ENCODE measurements at regions not wholly inside any gene's neighbourhood (a gene's known extent, or its start where the extent isn't known, plus 50 kb on each side); places are given as distances from the start of the nearest gene placed in this dataset.
A peak's percentile ranks its signal among the peaks of the same experiment; 100 is the strongest.

GRCh38 chr6:151185148-151185547 lies 54.6 kb upstream of the AKAP12 start:
- Histone ChIP-seq H3K4me1 (ENCODE audit: control insufficient read depth, insufficient read depth, low read length) (no peaks in the 10 kb centered on the region), H3K9ac (ENCODE audit: extremely low read depth, low read length, poor library complexity, severe bottlenecking) (no peak overlapping the region), H3K9me3 (ENCODE audit: control insufficient read depth, low read length) (peaks cover 9% of the 10 kb centered on the region), H3K4me3 (ENCODE audit: low read length) (no peak overlapping the region), H3K27ac (ENCODE audit: low read depth, low read length) (no peak overlapping the region), H3K36me3 (ENCODE audit: control insufficient read depth, insufficient read depth, low read length) (no peaks in the 10 kb centered on the region), H3K27me3 (ENCODE audit: control insufficient read depth, insufficient read depth, low read length, poor library complexity, severe bottlenecking) (no peaks in the 10 kb centered on the region)
- no peaks in the 10 kb centered on the region for H3K4me1 Mint-ChIP-seq
- H3K36me3 Mint-ChIP-seq (ENCODE audit: low read depth), result no peaks in the 10 kb centered on the region
- H3K27ac Mint-ChIP-seq, result no peak overlapping the region
- H3K27me3 Mint-ChIP-seq (ENCODE audit: insufficient read depth), result no peaks in the 10 kb centered on the region
- no peak for TF ChIP-seq CTCF (conservative IDR thresholded peaks at IDR 0.05)
- no peak overlapping the region for H3K4me3 Mint-ChIP-seq
- WGBS, 2 experiments (ENCODE audit: insufficient coverage in 1 of 2, insufficient read length in 1 of 2), result 92 to 93% methylated on average over 3 of the region's 3 CpGs
- DNase-seq, result no peak
- peaks cover 19% of the 10 kb centered on the region for H3K9me3 Mint-ChIP-seq

GRCh38 chr6:151186306-151186705 lies 53.5 kb upstream of the AKAP12 start:
- Mint-ChIP-seq H3K27ac (no peak overlapping the region), H3K36me3 (ENCODE audit: low read depth) (no peaks in the 10 kb centered on the region), H3K27me3 (ENCODE audit: insufficient read depth) (no peaks in the 10 kb centered on the region), H3K4me3 (no peak overlapping the region), H3K4me1 (no peaks in the 10 kb centered on the region), H3K9me3 (peaks cover 19% of the 10 kb centered on the region)
- Histone ChIP-seq H3K9me3 (ENCODE audit: control insufficient read depth, low read length) (peaks cover 9% of the 10 kb centered on the region), H3K27me3 (ENCODE audit: control insufficient read depth, insufficient read depth, low read length, poor library complexity, severe bottlenecking) (no peaks in the 10 kb centered on the region), H3K4me3 (ENCODE audit: low read length) (no peak overlapping the region), H3K9ac (ENCODE audit: extremely low read depth, low read length, poor library complexity, severe bottlenecking) (no peak overlapping the region), H3K4me1 (ENCODE audit: control insufficient read depth, insufficient read depth, low read length) (no peaks in the 10 kb centered on the region), H3K27ac (ENCODE audit: low read depth, low read length) (peak overlapping the region; percentile 78), H3K36me3 (ENCODE audit: control insufficient read depth, insufficient read depth, low read length) (no peaks in the 10 kb centered on the region)
- DNase-seq, result no peak
- TF ChIP-seq CTCF (conservative IDR thresholded peaks at IDR 0.05), result no peak
- WGBS, 2 experiments (ENCODE audit: insufficient coverage in 1 of 2, insufficient read length in 1 of 2), result 67 to 87% methylated on average over 1 of the region's 1 CpG

GRCh38 chr6:151186804-151187330 lies 52.9 kb upstream of the AKAP12 start:
- Mint-ChIP-seq H3K9me3 (peaks cover 19% of the 10 kb centered on the region), H3K36me3 (ENCODE audit: low read depth) (no peaks in the 10 kb centered on the region)

More at GRCh38 chr6:151186804-151187330, 52.9 kb upstream of the AKAP12 start:
- Mint-ChIP-seq H3K27me3 (ENCODE audit: insufficient read depth) (no peaks in the 10 kb centered on the region), H3K4me1 (no peaks in the 10 kb centered on the region), H3K4me3 (no peak overlapping the region), H3K27ac (no peak overlapping the region)
- no peak overlapping the region for H3K4me3 ChIP-seq (ENCODE audit: low read length)
- H3K27ac ChIP-seq (ENCODE audit: low read depth, low read length), result no peak overlapping the region
- no peaks in the 10 kb centered on the region for H3K4me1 ChIP-seq (ENCODE audit: control insufficient read depth, insufficient read depth, low read length)
- DNase-seq, result no peak
- no peaks in the 10 kb centered on the region for H3K27me3 ChIP-seq (ENCODE audit: control insufficient read depth, insufficient read depth, low read length, poor library complexity, severe bottlenecking)
- 61 to 86% methylated on average over 2 of the region's 2 CpGs for WGBS, 2 experiments (ENCODE audit: insufficient coverage in 1 of 2, insufficient read length in 1 of 2)
- no peak for TF ChIP-seq CTCF (conservative IDR thresholded peaks at IDR 0.05)
- H3K9me3 ChIP-seq (ENCODE audit: control insufficient read depth, low read length), result peaks cover 9% of the 10 kb centered on the region
- H3K36me3 ChIP-seq (ENCODE audit: control insufficient read depth, insufficient read depth, low read length), result no peaks in the 10 kb centered on the region
- H3K9ac ChIP-seq (ENCODE audit: extremely low read depth, low read length, poor library complexity, severe bottlenecking), result no peak overlapping the region

All from endodermal cell (in vitro differentiated cells).